Esophagus muscularis mucosa (tissue), 4 donors: ENCODE measurements at regions not wholly inside any gene's neighbourhood (a gene's known extent, or its start where the extent isn't known, plus 50 kb on each side); places are given as distances from the start of the nearest gene placed in this dataset.
A peak's percentile ranks its signal among the peaks of the same experiment; 100 is the strongest.

Experiments
- DNase-seq: peaks from one replicate; pipeline ENCODE4 v3.0.0-alpha.2; 2017; ENCODE audit errors: extremely low spot score
- H3K27ac ChIP-seq, 4 donors: fragments of 200-600 bp; sonication (generic); replicated peaks in 1 of 4; 1 replicate in 3 of 4; 2 replicates in 1 of 4; pipeline ENCODE4 v1.5.1; 2016 to 2019; ENCODE audit warnings: mild to moderate bottlenecking in 1 of 4
- H3K27me3 ChIP-seq, 4 donors: fragments of 200-600 bp; sonication (generic); one replicate each; pipeline versions ENCODE4 v1.5.1 to v1.6.0; 2016 to 2019
- H3K36me3 ChIP-seq, 4 donors: fragments of 200-600 bp; sonication (generic); one replicate each; pipeline ENCODE4 v1.5.1; 2016 to 2019
- H3K4me1 ChIP-seq, 4 donors: fragments of 200-600 bp; sonication (generic); one replicate each; pipeline ENCODE4 v1.5.1; 2016 to 2019
- H3K4me3 ChIP-seq, 4 donors: fragments of 200-600 bp; sonication (generic); 1 replicate in 2 of 4; 2 replicates in 2 of 4; pipeline ENCODE4 v1.5.1; 2016 to 2019; ENCODE audit warnings: mild to moderate bottlenecking in 4 of 4, moderate library complexity in 1 of 4
- H3K9me3 ChIP-seq, 4 donors: fragments of 200-600 bp; sonication (generic); 1 replicate in 3 of 4; 2 replicates in 1 of 4; pipeline ENCODE4 v1.5.1; 2016 to 2019
- CTCF ChIP-seq, 3 experiments: fragments of 200-600 bp in 2 of 3; fragments of 450-650 bp in 1 of 3; sonication (generic) in 2 of 3; IDR thresholded peaks; one replicate each; pipeline ENCODE4 v1.5.1; 2017 to 2019; ENCODE audit warnings: antibody characterized with exemption in 3 of 3, mild to moderate bottlenecking in 2 of 3, moderate library complexity in 1 of 3
- EP300 ChIP-seq: sonication (generic); formaldehyde crosslinking; IDR thresholded peaks from one replicate; pipeline ENCODE4 v1.6.1; 2017; ENCODE audit warnings: antibody characterized with exemption
- POLR2A ChIP-seq: fragments of 450-650 bp; IDR thresholded peaks from one replicate; pipeline ENCODE4 v1.6.1; 2017; ENCODE audit warnings: antibody characterized with exemption, moderate library complexity, mild to moderate bottlenecking, low read depth
- POLR2AphosphoS5 ChIP-seq, 2 donors: sonication (generic); formaldehyde crosslinking; IDR thresholded peaks; one replicate each; pipeline ENCODE4 v1.6.1; 2017; ENCODE audit warnings: antibody characterized with exemption in 2 of 2
- WGBS: methylation state at CpG from one replicate; pipeline ENCODE4 v1.1.5; 2018; 5-methylcytosine and 5-hydroxymethylcytosine counted together
- intact Hi-C: fragments of 100-400 bp; cut with DNase I; formaldehyde crosslinking; loops from one replicate; pipeline ENCODE4 v1.15.1; 2023

GRCh38 chr12:88753066-88753465, 172.8 kb upstream of the KITLG start:
- TF ChIP-seq CTCF (IDR thresholded peaks at IDR 0.05) = no peak
- TF ChIP-seq POLR2A = no peak
- TF ChIP-seq EP300 = no peak
- peak in 1 of 2 donors; percentile 25 for TF ChIP-seq POLR2AphosphoS5 (IDR thresholded peaks at IDR 0.05)
- peaks cover 0 to 36% (median 22%) of the 10 kb centered on the region in 4 donors for H3K4me1 ChIP-seq
- no peak overlapping the region for H3K4me3 ChIP-seq
- 58% methylated on average over 4 of the region's 4 CpGs for WGBS
- intact Hi-C loops = no loop called here
- H3K27ac ChIP-seq = peak overlapping the region; percentile 37 to 51 (median 48)
- H3K36me3 ChIP-seq = no peaks in the 10 kb centered on the region
- no peaks in the 10 kb centered on the region for H3K27me3 ChIP-seq
- no peaks in the 10 kb centered on the region for H3K9me3 ChIP-seq
- DNase-seq = no peak

- TF ChIP-seq POLR2A (no peak), EP300 (no peak), CTCF (IDR thresholded peaks at IDR 0.05) (no peak), POLR2AphosphoS5 (IDR thresholded peaks at IDR 0.05) (no peak)
- 95% methylated on average over 3 of the region's 3 CpGs for WGBS
- H3K27ac ChIP-seq = peak overlapping the region in 1 of 4 donors; percentile 45
- H3K4me1 ChIP-seq = peaks cover 0 to 45% (median 27%) of the 10 kb centered on the region in 4 donors
- no peaks in the 10 kb centered on the region for H3K36me3 ChIP-seq
- intact Hi-C loops = no loop called here
- DNase-seq = no peak
- H3K9me3 ChIP-seq = no peaks in the 10 kb centered on the region
- no peaks in the 10 kb centered on the region for H3K27me3 ChIP-seq
- no peak overlapping the region for H3K4me3 ChIP-seq
Observed at GRCh38 chr12:88752183-88752582, 171.9 kb upstream of the KITLG start.

- Histone ChIP-seq H3K4me3 (no peak overlapping the region), H3K9me3 (no peaks in the 10 kb centered on the region), H3K36me3 (no peaks in the 10 kb centered on the region), H3K4me1 (peaks cover 0 to 56% (median 38%) of the 10 kb centered on the region in 4 donors), H3K27me3 (no peaks in the 10 kb centered on the region), H3K27ac (no peak overlapping the region)
- intact Hi-C loops = no loop called here
- 85% methylated on average over 1 of the region's 1 CpG for WGBS
- no peak for TF ChIP-seq CTCF (IDR thresholded peaks at IDR 0.05)
- TF ChIP-seq EP300 = no peak
- no peak for TF ChIP-seq POLR2AphosphoS5 (IDR thresholded peaks at IDR 0.05)
- TF ChIP-seq POLR2A = no peak
- no peak for DNase-seq
Observed at GRCh38 chr12:88750867-88751543, 170.7 kb upstream of the KITLG start.

GRCh38 chr12:88746386-88746785, 166.1 kb upstream of the KITLG start:
- H3K27ac ChIP-seq = peak overlapping the region; percentile 29 to 61 (median 52)
- no peaks in the 10 kb centered on the region for H3K27me3 ChIP-seq
- no peak for TF ChIP-seq EP300
- no peak for TF ChIP-seq CTCF (IDR thresholded peaks at IDR 0.05)
- TF ChIP-seq POLR2AphosphoS5 (IDR thresholded peaks at IDR 0.05) = no peak
- no peak for TF ChIP-seq POLR2A
- no peak for DNase-seq
- H3K4me3 ChIP-seq = no peak overlapping the region
- no peaks in the 10 kb centered on the region for H3K36me3 ChIP-seq
- intact Hi-C loops = no loop called here
- no peaks in the 10 kb centered on the region for H3K9me3 ChIP-seq
- H3K4me1 ChIP-seq = peaks cover 0 to 47% (median 31%) of the 10 kb centered on the region in 4 donors
